Peyer's patch (tissue), 4 donors: ENCODE measurements at regions not wholly inside any gene's neighbourhood (a gene's known extent, or its start where the extent isn't known, plus 50 kb on each side); places are given as distances from the start of the nearest gene placed in this dataset.

ENCODE experiments used
- POLR2A ChIP-seq, 2 donors: fragments of 450-650 bp; IDR thresholded peaks; one replicate each; pipeline ENCODE4 v1.5.1; 2017; ENCODE audit warnings: antibody characterized with exemption in 2 of 2, mild to moderate bottlenecking in 2 of 2, moderate library complexity in 2 of 2
- TF ChIP-seq, protein P1 (sequence below), 6 experiments: fragments of 450-650 bp in 4 of 6; fragments of 200-600 bp in 2 of 6; sonication (generic) in 1 of 6; IDR thresholded peaks; one replicate each; pipeline ENCODE4 v1.5.1; 2017 to 2019; ENCODE audit warnings: antibody characterized with exemption in 6 of 6, mild to moderate bottlenecking in 3 of 6, moderate library complexity in 1 of 6

DNA sequence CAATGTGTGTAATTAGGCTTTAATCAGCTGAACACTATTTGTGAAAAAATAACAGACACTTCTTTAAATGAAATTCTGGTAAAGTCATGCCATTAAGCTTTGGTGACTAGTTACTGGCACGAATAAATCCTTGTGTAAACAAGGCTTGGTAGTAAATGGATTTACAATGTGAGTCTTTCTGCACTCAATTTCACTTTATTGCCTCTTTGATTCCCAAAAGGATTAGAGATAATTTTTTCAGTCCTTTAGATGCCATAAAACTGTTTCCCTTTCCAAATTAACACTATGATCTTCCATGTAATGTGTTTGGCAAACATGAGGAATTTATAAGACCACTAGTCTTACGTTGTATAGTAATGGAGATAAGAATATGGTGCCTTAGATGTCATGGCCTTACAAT, 339.5 kb upstream of the DNAJC19 start:
- TF ChIP-seq, protein P1, sequence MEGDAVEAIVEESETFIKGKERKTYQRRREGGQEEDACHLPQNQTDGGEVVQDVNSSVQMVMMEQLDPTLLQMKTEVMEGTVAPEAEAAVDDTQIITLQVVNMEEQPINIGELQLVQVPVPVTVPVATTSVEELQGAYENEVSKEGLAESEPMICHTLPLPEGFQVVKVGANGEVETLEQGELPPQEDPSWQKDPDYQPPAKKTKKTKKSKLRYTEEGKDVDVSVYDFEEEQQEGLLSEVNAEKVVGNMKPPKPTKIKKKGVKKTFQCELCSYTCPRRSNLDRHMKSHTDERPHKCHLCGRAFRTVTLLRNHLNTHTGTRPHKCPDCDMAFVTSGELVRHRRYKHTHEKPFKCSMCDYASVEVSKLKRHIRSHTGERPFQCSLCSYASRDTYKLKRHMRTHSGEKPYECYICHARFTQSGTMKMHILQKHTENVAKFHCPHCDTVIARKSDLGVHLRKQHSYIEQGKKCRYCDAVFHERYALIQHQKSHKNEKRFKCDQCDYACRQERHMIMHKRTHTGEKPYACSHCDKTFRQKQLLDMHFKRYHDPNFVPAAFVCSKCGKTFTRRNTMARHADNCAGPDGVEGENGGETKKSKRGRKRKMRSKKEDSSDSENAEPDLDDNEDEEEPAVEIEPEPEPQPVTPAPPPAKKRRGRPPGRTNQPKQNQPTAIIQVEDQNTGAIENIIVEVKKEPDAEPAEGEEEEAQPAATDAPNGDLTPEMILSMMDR (IDR thresholded peaks at IDR 0.05): no peak
- no peak for TF ChIP-seq POLR2A (IDR thresholded peaks at IDR 0.05)
